ENCODE measurements at regions not wholly inside any gene's neighbourhood (a gene's known extent, or its start where the extent isn't known, plus 50 kb on each side); places are given as distances from the start of the nearest gene placed in this dataset.

DNA sequence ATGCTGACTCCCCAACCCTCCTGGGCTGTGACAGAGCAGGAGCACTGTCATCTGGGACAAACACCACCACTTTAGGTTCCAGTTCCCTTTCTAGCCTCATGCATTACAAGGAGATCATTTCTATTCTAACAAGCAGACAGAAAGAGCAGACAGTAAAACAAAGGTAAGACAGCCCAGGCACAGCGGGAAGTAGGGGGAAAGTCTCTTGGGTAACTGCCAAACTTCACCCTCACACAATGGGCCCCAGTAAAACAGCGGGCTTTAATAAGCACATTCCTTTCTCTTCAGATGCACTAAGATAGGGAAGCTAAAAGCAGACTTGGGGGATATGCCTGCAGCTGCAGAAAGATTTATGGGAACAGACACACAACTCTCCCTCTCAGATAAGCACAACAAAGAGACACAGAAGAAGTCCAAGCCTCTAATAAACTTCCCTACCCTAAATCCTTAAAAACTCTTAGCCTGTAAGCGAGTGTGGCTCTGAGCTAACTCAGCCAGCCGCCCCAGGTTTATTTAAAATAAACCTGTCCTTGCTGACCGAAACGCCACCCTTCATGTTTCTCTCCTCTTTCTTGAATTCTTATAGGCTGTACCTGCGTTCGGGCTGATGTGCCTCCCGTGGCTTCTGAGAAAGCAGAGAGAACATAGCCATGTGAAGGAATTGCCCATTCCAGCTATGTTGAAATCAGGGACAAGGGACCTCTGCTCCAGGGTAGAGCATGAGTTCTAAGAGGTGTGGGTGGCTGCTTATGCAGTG, 726.8 kb upstream of the DDX18 start:
- TF ChIP-seq, protein P1, sequence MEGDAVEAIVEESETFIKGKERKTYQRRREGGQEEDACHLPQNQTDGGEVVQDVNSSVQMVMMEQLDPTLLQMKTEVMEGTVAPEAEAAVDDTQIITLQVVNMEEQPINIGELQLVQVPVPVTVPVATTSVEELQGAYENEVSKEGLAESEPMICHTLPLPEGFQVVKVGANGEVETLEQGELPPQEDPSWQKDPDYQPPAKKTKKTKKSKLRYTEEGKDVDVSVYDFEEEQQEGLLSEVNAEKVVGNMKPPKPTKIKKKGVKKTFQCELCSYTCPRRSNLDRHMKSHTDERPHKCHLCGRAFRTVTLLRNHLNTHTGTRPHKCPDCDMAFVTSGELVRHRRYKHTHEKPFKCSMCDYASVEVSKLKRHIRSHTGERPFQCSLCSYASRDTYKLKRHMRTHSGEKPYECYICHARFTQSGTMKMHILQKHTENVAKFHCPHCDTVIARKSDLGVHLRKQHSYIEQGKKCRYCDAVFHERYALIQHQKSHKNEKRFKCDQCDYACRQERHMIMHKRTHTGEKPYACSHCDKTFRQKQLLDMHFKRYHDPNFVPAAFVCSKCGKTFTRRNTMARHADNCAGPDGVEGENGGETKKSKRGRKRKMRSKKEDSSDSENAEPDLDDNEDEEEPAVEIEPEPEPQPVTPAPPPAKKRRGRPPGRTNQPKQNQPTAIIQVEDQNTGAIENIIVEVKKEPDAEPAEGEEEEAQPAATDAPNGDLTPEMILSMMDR (IDR thresholded peaks at IDR 0.05) = no peak
- TF ChIP-seq EZH2phosphoT487 (IDR thresholded peaks at IDR 0.05) = no peak

Measured in neural progenitor cell (in vitro differentiated cells).